Osteoblast (primary cell): ENCODE measurements at regions not wholly inside any gene's neighbourhood (a gene's known extent, or its start where the extent isn't known, plus 50 kb on each side); places are given as distances from the start of the nearest gene placed in this dataset.

Experiments used
- DNase-seq: peaks from one replicate; pipeline ENCODE4 v3.0.0; 2011; ENCODE audit warnings: low spot score, mixed read lengths; ENCODE audit not compliant: insufficient read length; ENCODE audit errors: missing footprints
- H2AFZ ChIP-seq: 2 replicates; pipeline ENCODE4 v1.6.0; 2011; ENCODE audit warnings: mild to moderate bottlenecking, low read length
- H3K27ac ChIP-seq: 2 replicates; pipeline ENCODE4 v1.5.1; 2011; ENCODE audit warnings: mild to moderate bottlenecking, low read depth, low read length, moderate library complexity
- H3K27me3 ChIP-seq: 2 replicates; pipeline ENCODE4 v1.6.0; 2012; ENCODE audit warnings: mild to moderate bottlenecking, control low read depth, inconsistent platforms, low read length, moderate library complexity; ENCODE audit not compliant: insufficient read depth
- H3K36me3 ChIP-seq: 2 replicates; pipeline ENCODE4 v1.5.1; 2011; ENCODE audit warnings: mild to moderate bottlenecking, low read length, control low read depth, moderate library complexity; ENCODE audit not compliant: insufficient read depth
- H3K4me1 ChIP-seq: 2 replicates; pipeline ENCODE4 v1.5.1; 2011; ENCODE audit warnings: mild to moderate bottlenecking, low read length, control low read depth, moderate library complexity; ENCODE audit not compliant: insufficient read depth
- H3K4me2 ChIP-seq: 2 replicates; pipeline ENCODE4 v1.6.0; 2011; ENCODE audit warnings: mild to moderate bottlenecking, low read length; ENCODE audit not compliant: insufficient read depth
- H3K4me3 ChIP-seq: fragments of 200-600 bp; sonication (generic); 3 replicates; pipeline ENCODE4 v1.5.1; 2012; ENCODE audit warnings: mild to moderate bottlenecking, low read length, inconsistent platforms; ENCODE audit not compliant: insufficient read depth
- H3K79me2 ChIP-seq: 2 replicates; pipeline ENCODE4 v1.6.0; 2012; ENCODE audit warnings: mild to moderate bottlenecking, low read length, control low read depth, inconsistent platforms; ENCODE audit not compliant: insufficient read depth
- H3K9me3 ChIP-seq: 2 replicates; pipeline ENCODE4 v1.5.1; 2011; ENCODE audit warnings: low read depth, low read length, control low read depth
- H4K20me1 ChIP-seq: 2 replicates; pipeline ENCODE4 v1.6.0; 2012; ENCODE audit warnings: mild to moderate bottlenecking, low read length, control low read depth; ENCODE audit not compliant: insufficient read depth
- TF ChIP-seq, protein P1 (sequence below): IDR thresholded peaks from 2 replicates; pipeline ENCODE4 v1.5.1; 2011; ENCODE audit warnings: mild to moderate bottlenecking, low read depth, low read length, moderate library complexity; ENCODE audit errors: extremely low read depth

DNA sequence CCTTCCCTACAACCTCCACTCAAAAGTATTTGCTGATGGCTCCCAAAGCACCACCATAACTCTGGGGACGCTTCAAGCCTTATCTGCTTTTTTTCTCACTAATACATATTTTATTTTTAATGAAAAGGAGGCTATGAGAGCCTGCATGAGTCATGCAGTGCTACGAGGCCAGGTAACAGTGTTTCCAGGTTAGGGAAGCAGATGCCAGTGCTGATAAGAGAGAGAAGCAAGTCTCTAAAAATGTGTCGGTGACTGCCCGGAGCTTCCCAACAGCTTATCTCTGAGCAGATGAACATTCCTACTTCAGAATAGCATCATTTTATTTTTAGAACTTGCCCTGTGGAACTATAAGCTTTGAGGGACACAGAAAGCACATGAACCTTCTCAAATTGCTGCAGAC, 931.5 kb downstream of the CCSER2 start:
- H3K27me3 ChIP-seq: no peaks in the 10 kb centered on the region
- no peak overlapping the region for H3K4me2 ChIP-seq
- H3K36me3 ChIP-seq: no peaks in the 10 kb centered on the region
- no peak overlapping the region for H2AFZ ChIP-seq
- no peaks in the 10 kb centered on the region for H4K20me1 ChIP-seq
- H3K9me3 ChIP-seq: no peaks in the 10 kb centered on the region
- DNase-seq: no peak
- H3K4me1 ChIP-seq: no peaks in the 10 kb centered on the region
- TF ChIP-seq, protein P1, sequence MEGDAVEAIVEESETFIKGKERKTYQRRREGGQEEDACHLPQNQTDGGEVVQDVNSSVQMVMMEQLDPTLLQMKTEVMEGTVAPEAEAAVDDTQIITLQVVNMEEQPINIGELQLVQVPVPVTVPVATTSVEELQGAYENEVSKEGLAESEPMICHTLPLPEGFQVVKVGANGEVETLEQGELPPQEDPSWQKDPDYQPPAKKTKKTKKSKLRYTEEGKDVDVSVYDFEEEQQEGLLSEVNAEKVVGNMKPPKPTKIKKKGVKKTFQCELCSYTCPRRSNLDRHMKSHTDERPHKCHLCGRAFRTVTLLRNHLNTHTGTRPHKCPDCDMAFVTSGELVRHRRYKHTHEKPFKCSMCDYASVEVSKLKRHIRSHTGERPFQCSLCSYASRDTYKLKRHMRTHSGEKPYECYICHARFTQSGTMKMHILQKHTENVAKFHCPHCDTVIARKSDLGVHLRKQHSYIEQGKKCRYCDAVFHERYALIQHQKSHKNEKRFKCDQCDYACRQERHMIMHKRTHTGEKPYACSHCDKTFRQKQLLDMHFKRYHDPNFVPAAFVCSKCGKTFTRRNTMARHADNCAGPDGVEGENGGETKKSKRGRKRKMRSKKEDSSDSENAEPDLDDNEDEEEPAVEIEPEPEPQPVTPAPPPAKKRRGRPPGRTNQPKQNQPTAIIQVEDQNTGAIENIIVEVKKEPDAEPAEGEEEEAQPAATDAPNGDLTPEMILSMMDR: no peak
- no peak overlapping the region for H3K4me3 ChIP-seq
- no peak overlapping the region for H3K27ac ChIP-seq
- no peaks in the 10 kb centered on the region for H3K79me2 ChIP-seq

DNA sequence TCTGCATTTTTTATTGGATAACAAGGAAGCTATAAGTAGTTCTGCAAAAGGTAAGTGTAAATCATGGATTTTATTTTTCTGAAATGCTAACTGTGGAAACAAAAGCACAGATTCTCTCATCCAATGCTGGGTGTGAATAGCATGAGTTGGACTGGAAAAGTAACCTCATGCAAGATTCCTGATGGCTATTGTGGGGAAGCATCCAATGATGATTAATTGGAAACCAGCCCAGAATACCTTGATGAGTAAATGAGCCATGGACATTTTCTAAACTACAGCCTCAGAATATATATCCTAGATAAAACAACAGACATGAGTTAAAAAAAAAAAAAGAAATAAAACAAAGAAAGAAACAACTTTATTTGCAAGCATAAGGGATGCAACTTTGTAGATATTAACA, 934.6 kb downstream of the CCSER2 start:
- Histone ChIP-seq H3K4me3 (no peak overlapping the region), H3K36me3 (no peaks in the 10 kb centered on the region), H3K4me1 (no peaks in the 10 kb centered on the region), H2AFZ (no peak overlapping the region), H3K79me2 (no peaks in the 10 kb centered on the region), H3K9me3 (no peaks in the 10 kb centered on the region), H4K20me1 (no peaks in the 10 kb centered on the region), H3K27me3 (no peaks in the 10 kb centered on the region), H3K27ac (no peak overlapping the region), H3K4me2 (no peak overlapping the region)
- TF ChIP-seq, protein P1: no peak
- DNase-seq: no peak

DNA sequence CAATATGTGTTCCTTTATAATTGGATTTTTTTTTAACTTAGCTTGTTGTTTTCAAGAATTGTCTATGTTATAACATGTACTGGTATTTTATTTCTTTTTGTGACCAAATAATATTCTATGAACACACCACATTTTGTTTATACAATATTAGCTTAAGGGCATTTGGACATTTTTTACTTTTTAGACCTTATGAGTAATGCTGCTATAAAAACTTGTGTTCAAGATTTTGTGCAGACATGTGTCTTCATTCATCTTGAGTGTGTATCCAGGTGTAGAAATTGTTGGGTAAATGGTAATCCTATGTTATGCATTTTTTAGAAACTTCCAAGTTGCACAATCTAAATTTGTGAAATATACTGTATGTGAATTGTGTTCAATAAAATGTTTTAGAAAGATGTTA, 936.7 kb downstream of the CCSER2 start:
- Histone ChIP-seq H3K9me3 (no peaks in the 10 kb centered on the region), H4K20me1 (no peaks in the 10 kb centered on the region), H3K36me3 (no peaks in the 10 kb centered on the region), H3K4me1 (no peaks in the 10 kb centered on the region), H3K79me2 (no peaks in the 10 kb centered on the region), H2AFZ (no peak overlapping the region), H3K4me2 (no peak overlapping the region), H3K27me3 (no peaks in the 10 kb centered on the region), H3K27ac (no peak overlapping the region), H3K4me3 (no peak overlapping the region)
- no peak for DNase-seq
- TF ChIP-seq, protein P1: no peak

DNA sequence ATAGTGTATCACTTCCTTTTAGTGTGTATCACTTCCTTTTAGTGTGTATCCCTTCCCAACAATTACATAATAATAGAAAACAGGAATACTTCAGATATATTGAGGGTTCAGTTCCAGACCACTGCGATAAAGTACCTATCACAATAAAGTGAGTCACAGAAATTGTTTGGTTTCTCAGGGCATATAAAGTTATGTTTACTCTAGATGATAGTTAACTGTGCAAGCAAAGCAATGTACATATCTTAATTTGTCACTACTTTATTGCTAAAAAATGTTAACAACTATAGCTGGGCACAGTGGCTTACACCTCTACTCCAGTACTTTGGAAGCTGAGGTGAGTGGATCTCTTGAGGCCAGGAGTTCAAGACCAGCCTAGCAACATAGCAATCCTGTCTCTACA, 938.4 kb downstream of the CCSER2 start:
- Histone ChIP-seq H3K79me2 (no peaks in the 10 kb centered on the region), H3K36me3 (no peaks in the 10 kb centered on the region), H3K4me3 (no peak overlapping the region), H3K4me1 (no peaks in the 10 kb centered on the region), H4K20me1 (no peaks in the 10 kb centered on the region), H3K27me3 (no peaks in the 10 kb centered on the region), H3K27ac (no peak overlapping the region), H3K4me2 (no peak overlapping the region), H3K9me3 (no peaks in the 10 kb centered on the region), H2AFZ (no peak overlapping the region)
- no peak for DNase-seq
- TF ChIP-seq, protein P1: no peak
